Activated CD4-positive, CD25-positive, alpha-beta regulatory T cell (primary cell): ENCODE measurements at regions not wholly inside any gene's neighbourhood (a gene's known extent, or its start where the extent isn't known, plus 50 kb on each side); places are given as distances from the start of the nearest gene placed in this dataset.

ENCODE experiments used
- DNase-seq, 4 experiments: peaks; one replicate each; lab custom pipeline; 2025; lab: John Stamatoyannopoulos, UW

DNA sequence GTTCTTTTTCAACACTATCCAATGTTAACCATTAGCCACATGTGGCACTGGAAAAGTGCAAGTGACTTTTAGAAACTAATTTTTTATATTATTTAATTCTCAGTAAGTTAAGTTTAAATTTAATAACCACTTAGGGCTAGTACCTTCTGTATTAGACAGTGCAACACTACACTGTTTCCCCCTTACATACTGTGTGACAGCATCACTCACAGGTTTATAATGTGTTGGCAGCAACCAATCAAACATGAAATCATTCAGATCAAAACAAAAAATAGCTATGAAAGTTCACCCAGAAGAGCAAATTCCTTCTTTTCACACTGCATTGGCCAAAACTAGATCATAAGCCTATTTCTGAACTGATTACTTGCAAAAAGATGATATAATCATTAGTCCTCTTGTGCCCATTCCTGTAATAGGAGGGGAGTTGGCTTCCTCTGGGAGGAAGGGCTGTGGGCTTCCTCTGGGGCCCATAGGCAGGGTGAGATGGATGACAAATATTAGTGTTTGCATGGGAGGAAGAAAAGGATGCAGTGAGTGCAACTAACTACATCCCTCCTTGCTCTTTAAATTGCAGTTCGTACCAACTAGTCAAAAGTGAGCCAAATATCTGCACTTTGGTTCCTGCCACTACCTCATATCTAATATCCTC is 708.1 kb upstream of the RGMB start:
- no peak for DNase-seq

DNA sequence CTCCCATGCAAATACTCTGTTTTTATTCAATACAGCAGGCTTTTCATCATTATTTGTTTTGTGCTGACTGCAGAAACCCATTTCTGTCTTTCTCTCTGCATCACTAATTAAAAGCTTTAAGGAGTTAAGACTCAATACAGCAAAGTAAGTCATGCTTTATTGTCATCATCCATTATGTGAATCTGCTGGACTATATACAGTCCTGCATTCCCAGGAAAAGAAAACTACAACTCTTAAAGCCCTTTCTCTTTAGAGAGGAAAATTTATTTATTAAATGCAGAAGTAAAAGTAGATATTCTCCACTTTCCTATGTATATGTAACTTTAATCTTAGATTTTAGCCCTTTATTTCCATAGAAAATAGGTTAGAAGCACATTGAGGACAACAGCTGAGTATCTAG is 706.6 kb upstream of the RGMB start:
- no peak for DNase-seq

DNA sequence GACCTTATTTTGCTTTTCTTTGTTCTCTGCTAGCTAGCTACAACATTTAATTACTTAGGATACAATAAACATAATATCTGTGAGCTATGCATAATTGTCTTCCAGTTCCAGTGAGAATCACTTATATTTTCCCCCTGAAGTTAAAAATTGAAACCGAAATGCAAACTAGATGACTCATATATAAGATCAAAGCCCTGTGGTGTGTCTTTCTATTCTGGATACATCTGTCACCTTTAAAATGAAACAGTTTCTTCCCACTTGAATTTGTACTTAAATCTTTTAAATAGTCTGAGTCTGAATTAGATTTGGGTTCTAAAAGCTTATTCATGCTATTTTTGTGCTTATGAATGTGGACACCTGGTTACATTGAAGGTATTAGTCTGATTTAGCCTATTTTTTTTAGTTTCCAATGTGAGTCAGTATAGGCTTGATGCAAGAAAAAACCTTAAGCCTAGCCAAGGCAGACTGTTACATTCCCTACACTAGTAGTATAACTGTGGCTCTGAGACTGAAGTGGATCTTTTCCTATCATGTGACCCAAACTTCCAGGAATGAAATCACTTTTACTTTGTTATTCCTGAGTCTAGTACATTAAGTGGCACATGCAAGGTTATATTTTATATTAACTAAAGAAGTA is 703.5 kb upstream of the RGMB start:
- DNase-seq: no peak

GRCh38 chr5:98072921-98073320 is 700.5 kb upstream of the RGMB start:
- DNase-seq: no peak

GRCh38 chr5:98076501-98076900 is 697.0 kb upstream of the RGMB start:
- DNase-seq: no peak

GRCh38 chr5:98085593-98085992 is 687.9 kb upstream of the RGMB start:
- DNase-seq: no peak

DNA sequence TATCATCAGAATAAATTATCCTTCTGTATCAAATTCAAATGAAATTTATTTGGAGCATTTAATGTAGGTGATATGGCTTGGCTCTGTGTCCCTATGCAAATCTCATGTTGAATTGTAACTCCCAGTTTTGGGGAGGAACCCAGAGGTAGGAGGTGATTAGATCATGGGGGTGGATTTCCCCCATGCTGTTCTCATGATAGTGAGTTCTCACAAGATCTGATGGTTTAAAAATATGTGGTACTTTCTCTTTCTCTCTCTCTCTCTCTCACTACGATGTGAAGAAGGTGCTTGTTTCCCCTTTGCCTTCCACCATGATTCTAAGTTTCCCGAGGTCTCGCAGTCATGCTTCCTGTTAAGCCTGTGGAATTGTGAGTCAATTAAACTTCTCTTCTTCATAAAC is 678.4 kb upstream of the RGMB start:
- no peak for DNase-seq

DNA sequence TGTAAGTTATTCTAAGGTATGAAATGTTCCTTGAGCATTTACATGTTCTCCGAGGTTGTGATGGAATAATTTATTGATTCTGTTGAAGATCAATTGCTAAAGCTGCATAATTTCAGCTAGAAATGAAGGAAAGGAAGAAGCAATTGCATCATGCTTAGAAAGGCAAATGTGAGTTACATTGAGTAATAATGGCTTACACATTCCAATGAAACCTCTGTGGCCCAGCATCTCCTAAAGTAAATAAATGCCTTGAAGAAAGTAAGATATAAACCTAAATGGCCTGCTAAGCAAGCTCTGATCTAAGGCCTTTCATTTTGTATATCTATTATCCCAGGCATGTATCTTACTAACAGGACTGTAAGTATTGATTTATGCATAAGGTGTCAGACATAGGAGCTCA is 677.3 kb upstream of the RGMB start:
- no peak for DNase-seq

DNA sequence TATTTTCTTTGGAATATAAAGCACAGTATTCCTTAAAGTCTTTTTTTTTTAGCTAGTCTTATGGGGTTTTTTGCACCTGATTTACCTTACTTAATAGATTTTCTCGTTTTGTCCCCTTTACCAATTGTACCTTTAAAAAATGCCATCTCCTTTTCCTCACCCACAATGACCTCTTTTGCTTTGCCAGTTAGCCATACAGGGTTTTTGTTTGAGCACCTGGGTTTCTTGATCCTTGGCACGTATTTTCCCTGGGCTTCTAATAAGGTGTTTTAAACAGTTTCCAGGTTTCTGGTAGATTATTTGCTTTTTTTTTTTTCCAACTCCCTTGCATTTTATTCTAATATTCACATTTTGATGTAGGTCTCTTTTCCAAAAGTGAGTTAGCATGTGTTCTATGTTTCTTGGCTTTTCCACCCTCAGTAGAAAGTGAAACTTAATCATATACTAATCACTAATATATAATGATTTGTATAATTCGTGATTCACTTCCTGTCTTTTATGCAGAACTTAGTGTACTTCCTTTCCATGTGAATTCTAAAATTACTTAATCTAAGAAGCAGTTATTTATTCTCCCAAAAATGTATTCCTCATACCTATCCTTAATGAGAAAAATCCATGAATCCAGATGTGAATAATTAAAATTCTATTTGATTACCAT is 673.9 kb upstream of the RGMB start:
- no peak for DNase-seq

DNA sequence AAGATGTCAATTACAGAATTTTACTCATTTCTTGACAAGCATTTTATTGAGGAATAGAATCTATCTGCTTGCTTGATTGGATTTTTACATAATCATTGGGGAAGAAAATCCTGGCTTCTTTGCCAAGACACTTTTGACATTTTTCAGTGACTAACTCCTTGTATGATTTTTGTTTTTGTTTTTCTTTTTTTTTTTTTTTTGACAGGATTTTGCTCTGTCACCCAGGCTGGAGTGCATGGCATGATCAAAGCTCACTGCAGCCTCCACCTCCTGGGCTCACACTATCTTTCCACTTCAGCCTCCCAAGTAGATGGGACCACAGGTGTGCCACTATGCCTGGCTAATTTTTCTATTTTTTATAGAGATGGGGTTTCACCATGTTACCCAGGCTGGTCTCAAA is 672.3 kb upstream of the RGMB start:
- no peak for DNase-seq

GRCh38 chr5:98102936-98103335 is 670.5 kb upstream of the RGMB start:
- DNase-seq: no peak

DNA sequence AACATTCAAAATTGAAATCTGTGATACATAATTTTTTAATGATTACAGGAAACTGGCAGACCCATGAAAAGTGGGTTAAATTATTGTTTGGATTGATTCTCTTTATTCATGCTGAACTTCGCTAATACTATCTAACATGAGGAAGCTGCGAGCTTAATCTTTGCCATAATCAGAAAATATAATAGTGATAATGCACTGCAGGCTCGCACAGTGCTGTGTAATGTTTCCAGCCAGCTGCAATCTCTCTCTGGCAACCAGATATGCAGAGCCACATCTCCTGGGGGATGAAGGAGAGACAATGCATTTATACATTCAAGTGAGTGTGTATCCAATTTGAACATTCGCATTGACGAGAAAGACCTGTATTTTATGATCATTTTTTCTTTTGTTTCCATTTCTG is 669.7 kb upstream of the RGMB start:
- no peak for DNase-seq

DNA sequence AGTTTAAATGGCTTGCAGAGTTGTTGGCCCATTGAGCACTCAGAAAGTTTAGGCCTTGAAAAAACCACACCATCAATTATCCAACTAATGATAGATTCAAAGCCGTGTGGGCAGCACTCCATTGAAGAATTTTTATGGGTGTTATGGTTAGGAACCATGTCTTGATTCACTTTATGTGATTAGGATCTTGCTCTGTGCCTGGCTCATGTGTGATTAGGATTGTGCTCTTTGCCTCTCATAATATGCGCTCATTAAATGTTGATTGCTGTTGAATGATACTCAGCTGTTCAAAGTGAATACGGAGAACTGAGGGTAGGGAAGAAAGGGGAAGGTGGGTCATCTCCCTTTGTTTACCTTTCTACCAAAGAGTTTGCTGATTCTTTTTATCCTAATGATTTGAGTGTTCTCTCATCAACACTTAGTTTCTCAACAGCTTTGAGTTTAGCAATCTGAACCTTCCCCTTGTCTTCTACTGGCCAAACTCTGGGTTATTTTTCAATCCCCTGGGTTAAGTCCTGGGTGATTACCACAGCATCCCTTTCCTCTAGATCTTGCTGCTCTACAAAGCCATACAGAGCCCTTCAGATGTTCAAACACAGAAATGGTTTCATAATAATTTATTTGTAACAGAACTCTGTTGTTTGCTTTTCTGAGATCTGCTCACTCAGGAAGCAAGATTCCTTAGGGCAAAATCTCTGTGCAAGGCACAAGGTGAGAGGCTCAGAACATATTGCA is 668.8 kb upstream of the RGMB start:
- no peak for DNase-seq

GRCh38 chr5:98105681-98106080 is 667.8 kb upstream of the RGMB start:
- no peak for DNase-seq

GRCh38 chr5:98106116-98107031 is 667.1 kb upstream of the RGMB start:
- DNase-seq: no peak

- no peak for DNase-seq
Observed at GRCh38 chr5:98108497-98108896, 665.0 kb upstream of the RGMB start.

GRCh38 chr5:98109561-98110006 is 663.9 kb upstream of the RGMB start:
- DNase-seq: no peak

- no peak for DNase-seq
Observed at GRCh38 chr5:98110282-98110691, 663.2 kb upstream of the RGMB start.

- DNase-seq: no peak
Observed at GRCh38 chr5:98110791-98111190, 662.7 kb upstream of the RGMB start.

- DNase-seq: no peak
Observed at GRCh38 chr5:98111686-98112085, 661.8 kb upstream of the RGMB start.

GRCh38 chr5:98121036-98121936 is 652.2 kb upstream of the RGMB start:
- no peak for DNase-seq
